HG03354 (cell line): ENCODE measurements at regions not wholly inside any gene's neighbourhood (a gene's known extent, or its start where the extent isn't known, plus 50 kb on each side); places are given as distances from the start of the nearest gene placed in this dataset.
"Not testable (repeated sequence)": the region's sequence is repeated elsewhere in the genome, so short reads cannot be mapped to it uniquely, and the experiment has no call there.

Source experiments
- ATAC-seq: cut with Tn5 transposase; IDR thresholded peaks from one replicate; pipeline ENCODE4 v1.9.1; 2021; ENCODE audit warnings: mild to moderate bottlenecking; ENCODE audit not compliant: unreplicated experiment, poor library complexity, severe bottlenecking

DNA sequence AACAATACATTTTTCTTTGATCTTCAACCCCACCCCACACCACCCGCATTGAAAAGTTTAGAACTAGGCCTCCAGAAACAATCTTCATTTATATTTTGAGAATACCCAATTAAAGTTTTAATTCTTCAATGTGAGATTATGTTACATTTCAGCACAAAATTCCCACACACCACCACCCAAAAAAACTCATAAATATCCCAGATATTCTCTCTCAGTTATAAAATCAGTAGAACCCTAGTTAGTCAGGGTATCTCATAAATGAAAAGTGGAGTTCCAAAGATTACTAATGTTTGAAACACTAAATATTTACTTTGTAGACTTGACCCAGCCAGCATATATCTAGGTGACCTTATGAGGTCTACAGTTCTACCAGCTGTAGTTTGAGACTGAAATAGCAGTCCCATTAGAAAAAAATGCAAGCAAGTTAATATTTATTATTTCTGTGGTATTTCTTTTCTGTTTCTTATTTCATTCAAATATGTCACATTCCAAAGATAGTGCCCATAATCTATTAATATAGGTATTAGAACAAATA, 371.0 kb downstream of the TENT5A start:
- no peak for ATAC-seq

DNA sequence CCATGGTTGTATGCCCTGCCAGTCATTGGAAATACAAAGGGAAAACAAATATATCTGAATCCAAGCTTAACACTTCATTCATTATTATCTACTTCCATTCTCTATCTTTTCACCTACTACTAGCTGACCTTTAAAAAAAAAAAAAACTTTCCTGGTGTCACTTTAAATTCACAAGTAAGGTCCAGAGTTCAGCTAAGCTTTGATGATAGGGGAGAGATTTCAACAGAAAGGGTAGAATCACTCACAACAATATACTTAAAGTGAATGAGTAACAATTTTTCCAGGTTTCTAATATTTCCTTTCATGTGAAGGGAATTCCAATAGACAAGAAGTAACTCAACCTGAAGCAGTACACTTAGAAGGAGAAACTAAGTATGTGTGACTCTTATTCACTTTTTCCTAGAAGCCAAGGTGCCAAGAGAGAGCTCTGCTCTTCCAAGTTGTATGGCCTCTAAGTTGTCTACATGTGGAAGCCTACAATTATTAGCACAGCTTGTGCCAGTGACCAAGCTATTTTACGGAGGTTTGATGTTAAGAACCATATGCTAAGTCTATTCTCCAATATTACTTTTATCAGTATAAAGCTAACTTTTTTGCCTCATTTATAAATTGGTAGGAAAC, 371.7 kb downstream of the TENT5A start:
- ATAC-seq: no peak

DNA sequence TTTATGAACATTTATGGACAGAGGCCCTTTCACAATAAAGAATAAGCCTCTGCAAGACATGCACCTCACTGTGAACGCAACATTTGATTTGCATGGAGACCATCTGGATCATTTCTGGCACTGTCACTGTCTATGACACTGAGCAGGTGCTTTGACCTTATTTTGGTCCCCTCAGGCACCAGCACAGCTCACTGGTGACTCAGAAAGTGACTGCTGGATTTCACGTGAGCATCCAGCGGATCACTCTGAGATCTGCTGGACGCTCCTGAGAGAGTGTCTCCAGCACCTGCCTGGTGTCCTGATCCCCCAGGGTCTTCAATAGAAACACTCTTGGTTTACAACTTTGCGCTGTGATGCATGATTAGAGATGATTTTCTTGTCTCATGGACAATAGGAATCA, 375.7 kb downstream of the TENT5A start:
- ATAC-seq: no peak

DNA sequence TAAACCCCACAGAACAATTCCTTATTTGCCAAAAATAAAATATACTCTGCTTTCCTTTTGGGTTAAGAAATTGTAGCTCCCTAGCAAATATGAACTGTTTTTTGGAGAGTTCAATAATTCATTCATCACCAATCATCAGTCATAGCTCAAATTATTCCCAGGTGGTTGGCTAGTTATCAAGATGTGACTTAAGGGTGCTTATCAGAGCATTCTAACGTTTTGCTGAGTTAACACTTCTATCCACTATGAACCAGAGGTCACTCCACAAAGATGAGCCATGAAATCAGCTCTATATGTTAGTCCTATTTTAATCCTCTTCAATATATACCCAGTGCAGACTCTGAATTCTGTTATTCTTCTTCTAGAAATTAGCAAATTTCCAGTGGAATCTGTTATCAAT, 379.1 kb downstream of the TENT5A start:
- no peak for ATAC-seq

DNA sequence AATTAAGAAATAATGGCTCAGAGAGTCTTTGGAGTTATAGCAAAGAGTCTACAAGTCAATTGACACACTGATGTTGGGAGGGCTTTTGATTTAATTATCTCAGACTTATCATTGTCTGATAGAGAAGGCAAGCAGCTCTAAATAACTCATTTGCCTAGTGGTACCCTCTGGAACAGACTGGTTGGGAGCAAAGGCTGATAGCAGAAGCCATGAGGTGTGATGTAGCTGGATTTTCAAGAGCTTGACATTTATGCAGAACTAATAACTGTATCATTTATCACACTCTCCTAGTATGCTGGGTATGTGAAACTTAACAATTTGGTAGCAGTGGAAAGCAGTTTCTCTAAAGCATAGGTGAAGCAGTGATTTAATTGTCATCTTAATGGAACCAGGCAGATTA, 380.6 kb downstream of the TENT5A start:
- no peak for ATAC-seq

DNA sequence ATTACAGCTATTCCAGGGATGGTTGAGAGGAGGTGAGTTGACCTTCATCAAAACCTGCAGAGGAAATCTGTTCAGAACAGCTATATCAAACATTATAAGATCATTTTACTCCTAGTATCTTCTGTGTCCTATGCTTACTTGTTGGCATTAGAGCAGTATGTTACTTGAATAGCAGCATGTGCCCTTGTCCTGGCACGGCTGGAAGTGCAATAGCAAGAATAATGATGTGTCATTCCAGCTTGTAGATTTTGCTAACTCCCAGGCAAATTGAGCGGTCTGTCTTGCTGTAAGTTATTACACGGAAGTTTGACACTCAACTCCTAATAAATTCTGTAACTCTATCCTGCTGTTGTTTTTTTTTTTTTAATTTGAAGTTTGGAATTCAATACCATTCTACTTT, 385.5 kb downstream of the TENT5A start:
- ATAC-seq: no peak

DNA sequence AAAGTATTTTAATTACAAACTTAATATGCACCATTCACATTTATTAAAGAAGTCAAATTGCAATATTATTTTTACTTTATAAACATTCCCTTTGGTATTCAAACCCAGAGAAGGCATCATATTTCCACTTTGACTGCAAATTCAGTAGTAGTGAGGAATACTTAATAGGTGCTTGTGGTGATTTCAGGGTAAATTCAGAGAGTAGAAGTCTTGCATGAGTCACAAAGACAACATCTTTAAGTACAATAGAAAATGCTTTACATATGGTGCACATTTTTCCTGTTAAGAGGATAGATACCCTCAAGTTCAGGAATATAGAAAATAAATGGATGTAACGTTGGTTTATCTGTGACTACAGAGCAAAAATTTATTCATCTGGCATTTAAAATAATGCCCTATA, 390.2 kb downstream of the TENT5A start:
- no peak for ATAC-seq

DNA sequence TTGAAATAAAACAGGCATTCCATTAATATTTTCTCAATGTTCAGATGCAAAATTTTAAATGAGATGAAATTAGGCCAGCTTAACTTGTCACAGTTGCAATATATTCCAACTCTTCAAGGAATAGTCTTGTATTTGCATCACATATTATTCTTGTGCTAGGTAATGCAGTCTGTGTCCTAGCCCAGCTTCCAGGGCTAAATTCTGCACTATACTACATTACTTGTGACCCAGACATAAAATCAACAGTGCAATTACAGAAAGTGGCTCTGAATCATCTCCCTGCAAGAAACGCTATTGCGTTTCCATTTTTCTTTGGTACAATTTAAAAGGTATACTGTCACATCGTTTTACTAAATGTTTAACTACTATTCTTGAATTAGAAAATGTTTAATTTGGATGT, 399.2 kb downstream of the TENT5A start:
- ATAC-seq: no peak

DNA sequence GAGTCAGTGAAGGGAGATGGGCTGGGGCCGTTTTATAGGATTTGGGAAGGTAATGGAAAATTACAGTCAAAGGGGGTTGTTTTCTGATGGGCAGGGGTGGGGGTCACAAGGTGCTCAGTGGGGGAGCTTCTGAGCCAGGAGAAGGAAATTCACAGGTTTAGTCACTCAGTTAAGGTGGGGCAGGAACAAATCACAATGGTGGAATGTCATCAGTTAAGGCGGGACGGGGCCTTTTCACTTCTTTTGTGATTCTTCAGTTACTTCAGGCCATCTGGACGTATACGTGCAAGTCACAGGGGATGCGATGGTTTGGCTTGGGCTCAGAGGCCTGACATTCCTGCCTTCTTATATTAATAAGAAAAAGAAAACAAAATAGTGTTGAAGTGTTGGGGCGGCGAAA, 408.5 kb downstream of the TENT5A start:
- not testable (repeated sequence) for ATAC-seq

DNA sequence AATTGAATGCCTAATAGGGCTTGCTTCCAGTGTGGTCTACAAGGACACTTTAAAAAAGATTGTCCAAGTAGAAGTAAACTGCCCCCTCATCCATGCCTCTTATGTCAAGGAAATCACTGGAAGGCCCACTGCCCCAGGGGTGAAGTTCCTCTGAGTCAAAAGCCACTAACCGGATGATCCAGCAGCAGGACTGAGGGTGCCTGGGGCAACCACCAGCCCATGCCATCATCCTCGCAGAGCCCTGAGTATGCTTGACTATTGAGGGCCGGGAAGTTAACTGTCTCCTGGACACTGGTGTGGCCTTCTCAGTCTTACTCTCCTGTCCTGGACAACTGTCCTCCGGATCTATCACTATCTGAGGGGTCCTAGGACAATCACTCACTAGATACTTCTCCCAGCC, 411.5 kb downstream of the TENT5A start:
- no peak for ATAC-seq

DNA sequence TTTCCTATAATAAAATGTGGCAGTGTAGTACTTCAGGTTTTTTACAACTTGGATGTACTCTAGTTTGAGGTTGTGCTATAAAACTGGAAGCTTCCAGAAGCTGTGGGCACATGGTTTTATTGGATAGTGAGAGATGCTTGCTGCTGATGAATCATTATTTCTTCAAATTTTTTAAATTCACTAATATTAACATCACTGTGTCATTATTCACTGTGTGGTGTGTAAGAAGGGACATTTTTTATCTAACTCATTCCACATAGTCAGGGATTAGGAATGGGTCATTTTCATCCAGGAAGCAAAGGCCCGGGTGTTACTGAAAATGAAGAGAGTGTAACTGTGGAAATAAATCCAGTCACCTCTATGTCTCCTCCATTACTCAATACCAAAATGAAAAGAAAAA, 421.0 kb downstream of the TENT5A start:
- ATAC-seq: no peak

DNA sequence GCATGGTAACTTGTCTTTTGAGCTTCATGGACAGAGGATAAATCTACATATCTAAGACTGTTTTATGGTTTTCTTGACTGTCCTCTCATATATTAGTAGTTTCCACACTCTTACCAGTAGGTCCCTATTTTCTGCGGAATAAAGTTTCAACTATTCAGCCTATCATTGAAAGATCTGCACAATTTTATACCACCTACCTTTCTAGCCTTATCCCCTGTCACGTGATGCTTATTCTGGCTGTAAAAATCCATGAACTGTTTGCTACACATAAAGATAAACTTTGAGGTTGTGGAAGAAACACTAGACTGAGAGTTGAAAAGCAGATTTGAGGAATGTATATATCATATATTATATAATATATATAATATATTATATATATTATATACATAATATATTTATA, 423.8 kb downstream of the TENT5A start:
- no peak for ATAC-seq

DNA sequence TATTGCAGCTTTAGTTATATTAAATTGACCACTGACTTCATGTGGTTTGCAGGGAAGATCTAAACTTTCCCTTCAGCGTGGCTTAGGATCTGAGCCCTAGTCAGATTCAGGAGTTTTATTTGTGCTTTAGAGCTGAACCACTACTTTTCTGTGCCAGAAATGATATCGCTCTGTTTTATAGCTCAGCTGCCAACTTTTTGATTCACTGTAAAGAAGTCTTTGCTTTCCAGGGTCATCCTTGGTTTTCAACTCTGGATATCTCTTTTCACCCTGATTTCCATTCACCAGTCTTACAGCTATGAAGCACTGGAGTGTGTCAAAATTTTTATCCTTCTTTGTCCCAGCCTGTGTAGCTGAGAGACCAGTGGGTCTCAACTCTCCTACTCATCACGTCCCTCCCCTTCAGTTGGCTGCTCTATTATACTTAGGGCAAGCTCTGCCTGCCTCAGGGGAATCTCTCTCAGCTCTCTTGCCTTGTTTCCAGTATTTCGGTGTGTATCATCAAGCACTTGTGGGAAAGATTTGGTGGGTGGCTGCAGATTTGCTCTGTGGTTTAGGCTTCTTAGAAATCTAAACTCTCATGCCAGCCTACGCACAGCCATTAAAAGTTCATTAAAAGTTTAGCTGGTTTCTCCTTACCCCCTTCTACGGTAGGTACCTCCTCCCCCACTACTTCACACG, 425.5 kb downstream of the TENT5A start:
- no peak for ATAC-seq

DNA sequence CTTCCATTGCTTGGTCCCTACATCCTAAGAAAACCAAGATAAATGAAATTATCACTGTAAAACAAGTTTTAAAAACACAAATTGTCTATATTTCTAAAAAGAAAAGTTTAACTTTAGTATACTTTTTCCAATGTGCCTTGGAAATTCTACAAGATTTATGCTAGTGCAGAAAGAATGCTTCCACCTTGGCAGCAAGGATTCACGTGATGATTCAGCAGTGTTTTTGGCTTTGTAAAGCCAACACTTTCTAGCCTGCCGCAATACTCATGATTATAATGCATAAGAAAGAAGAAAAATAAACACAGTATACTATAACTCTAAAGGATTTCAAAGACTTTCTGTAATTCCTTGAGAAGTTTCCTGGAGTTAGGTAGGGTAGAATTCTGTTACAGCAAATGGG, 442.7 kb downstream of the TENT5A start:
- no peak for ATAC-seq

DNA sequence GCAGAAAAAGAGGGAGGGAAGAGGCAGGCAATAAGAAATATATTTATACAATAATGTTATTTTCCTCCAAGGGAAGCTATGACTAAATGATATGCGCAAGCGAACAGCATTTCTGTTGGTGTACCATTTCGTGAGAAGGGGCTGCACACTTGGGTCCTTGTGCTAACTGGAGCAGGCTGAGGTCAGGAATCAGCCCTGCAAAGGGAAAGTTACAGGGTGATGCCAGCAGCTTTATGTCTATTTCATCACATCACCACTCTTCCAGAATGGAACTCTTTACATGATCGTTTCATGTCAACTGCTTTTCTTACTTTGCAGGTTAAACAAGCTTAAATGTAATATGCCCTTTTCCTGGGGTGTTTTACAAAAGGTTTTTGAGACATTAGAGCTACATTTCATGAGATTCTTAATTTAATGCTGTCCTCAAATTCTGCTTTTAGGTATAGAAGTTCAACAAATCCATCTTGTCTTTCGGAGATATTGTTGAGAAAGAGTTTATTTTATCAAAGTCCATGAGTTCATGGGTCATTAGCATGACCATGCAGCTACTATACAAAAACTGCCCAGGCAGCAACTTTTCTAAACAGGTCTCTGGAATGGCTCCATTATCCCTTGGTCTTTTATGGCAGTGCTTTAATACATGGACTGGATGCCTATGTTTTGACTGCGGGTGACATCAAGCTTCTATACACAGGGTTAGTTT, 443.8 kb downstream of the TENT5A start:
- ATAC-seq: no peak

DNA sequence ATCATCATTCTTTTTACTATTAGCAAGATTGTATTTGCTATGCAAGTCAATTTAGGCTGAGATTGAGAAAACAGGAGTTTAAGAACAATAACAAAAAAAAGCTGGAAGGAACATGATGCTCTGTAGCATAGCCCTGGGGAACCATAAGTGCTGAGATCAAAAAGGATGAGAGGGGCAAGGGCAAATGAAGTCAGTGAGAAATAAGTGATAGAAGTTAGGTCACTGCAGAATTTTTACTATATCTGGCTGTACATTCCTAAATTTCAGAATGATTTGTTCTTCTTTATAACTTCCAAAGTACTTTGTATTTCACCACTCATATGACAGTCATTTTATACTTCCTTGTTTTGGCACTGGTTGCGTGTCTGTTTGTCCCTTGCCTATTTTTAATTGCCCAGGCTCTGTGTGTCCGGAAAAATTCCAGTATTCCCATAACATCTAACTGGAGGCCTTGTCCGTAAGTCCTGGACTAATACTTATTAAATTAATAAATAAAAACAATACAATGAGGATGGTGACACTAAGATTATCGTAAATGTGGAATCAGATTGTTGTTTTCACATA, 444.7 kb downstream of the TENT5A start:
- ATAC-seq: no peak

DNA sequence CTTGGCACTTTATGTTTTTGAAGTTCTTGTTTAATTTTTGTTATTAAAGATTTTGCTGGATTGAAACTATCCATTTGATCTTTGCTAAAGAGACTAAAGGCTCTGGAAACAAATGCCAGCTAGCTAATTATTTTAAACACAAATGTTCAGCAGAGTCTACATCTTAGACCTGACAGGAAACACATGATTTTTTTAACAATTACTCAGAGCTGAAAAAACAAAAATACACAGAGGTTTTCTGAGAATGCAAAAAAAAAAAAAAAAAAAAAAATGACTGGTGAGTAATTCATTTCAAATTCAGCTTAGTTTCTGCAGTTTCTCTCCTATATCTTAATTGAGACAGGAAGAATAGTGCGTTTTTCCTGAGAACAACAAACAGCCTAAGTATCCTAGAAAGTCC, 448.0 kb downstream of the TENT5A start:
- ATAC-seq: no peak

DNA sequence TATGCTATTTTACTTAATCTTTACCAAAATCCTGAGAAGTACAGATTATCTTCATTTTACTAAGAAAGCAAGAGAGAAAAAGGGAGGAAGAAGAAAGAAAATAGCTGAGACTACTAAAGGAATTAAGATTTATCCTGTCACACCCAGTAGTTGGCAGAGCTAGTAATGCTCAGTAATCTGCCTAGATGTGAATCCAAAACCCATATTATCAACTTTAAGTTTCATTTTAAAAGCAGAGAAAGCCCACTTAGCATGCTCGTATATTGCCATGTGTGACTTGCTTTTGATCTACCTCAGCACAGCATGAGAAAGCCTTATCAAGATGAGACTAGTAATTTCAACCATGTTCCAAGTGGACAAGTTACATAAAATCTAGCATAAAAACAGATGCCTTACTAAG, 451.5 kb downstream of the TENT5A start:
- no peak for ATAC-seq

DNA sequence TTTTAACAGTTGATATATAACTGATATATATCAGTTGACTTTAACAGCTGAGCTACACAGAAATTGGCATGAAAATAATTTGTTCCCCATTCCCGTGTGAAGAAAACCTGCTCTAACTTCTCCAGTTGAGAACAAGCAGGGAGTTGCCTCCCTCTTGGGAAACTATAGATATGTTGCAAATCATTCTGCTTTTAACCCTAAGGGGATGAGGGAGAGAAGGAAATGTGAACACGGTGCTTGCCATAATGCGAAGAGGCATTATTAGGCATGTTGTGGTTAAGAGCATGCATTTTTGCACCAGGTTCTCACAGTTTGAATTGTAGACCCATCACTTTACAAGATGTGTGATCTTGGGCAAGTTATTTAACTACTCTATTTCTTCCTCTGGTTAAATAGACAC, 453.7 kb downstream of the TENT5A start:
- no peak for ATAC-seq

DNA sequence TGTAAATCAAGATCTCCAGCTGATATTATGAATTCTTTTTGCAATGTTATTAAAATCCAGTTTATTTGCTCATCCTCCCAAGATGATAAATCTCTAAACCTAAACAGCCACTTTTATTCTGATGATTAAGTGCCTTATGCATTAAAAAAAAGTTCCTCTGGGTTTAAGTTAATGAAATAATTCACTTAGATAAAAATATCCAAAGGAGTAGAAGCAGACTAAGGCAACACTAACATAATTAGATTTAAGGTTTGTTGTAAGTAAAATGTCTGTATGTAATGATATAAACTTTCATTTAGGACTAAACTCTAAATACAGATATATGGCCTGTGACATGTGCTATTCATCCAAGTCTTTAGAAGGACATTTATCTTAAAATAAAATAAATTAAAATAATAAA, 457.2 kb downstream of the TENT5A start:
- no peak for ATAC-seq

DNA sequence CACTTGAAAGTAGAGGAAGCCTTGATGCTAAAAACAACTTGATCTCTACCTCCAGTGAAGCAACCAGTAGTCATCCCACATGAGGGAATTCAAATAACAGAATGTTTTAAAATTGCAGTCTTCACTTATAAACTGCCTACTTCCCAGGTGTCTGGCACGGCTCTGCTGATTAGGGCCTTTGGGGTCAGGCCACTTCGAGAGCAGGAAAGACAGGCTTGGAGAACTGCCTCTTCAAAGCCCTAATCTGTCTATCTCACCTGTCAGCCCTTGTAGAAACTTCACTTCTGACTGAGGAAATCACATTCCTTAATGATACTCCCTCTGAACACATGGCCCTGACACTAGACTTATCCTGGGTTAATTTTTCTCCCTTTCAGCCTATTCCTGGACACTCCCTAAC, 458.6 kb downstream of the TENT5A start:
- ATAC-seq: no peak
